Muscle of arm (tissue), 1 donor: ENCODE measurements at regions not wholly inside any gene's neighbourhood (a gene's known extent, or its start where the extent isn't known, plus 50 kb on each side); places are given as distances from the start of the nearest gene placed in this dataset.
A peak's percentile ranks its signal among the peaks of the same experiment; 100 is the strongest.

Experiments
- DNase-seq: peaks from one replicate; pipeline ENCODE4 v3.0.0-alpha.2; 2013

DNA sequence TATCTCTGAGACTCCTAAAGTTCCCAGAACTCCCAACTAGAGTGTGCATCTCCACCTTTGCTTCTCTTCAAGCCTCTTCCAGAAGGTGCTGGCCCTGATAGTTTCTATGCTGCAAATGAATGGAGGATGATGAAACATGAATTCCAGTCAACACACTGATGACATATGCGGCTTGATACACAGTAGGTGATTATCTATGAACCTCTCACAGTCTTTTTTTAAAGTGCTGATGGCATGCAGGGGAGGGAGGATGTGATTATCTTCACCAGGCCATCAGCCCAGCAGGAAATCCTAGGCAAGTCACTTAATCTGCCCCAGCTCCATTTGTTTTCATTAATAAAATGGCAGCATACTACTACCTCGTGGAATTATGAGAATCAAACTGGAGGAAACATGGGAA lies 548.5 kb downstream of the SOX6 start:
- DNase-seq, result no peak

DNA sequence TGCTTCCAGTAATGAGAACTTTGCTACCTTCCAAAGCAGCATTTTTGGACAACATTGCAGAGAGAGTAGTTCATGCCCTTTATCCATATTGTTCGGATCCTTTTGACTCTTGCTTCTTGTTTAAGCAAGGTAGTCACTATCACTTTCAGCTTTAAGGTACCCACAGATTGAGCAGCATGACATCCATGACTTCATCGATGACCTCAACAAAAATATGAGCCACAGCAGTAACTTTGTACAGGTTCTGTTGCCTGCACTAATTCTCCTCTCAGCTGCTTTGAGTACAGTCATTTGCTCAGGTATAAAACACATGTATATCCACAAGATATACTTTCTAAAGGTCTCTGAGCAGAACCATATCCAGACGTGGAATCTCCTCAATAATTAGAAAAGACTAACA lies 546.3 kb downstream of the SOX6 start:
- DNase-seq, result no peak

DNA sequence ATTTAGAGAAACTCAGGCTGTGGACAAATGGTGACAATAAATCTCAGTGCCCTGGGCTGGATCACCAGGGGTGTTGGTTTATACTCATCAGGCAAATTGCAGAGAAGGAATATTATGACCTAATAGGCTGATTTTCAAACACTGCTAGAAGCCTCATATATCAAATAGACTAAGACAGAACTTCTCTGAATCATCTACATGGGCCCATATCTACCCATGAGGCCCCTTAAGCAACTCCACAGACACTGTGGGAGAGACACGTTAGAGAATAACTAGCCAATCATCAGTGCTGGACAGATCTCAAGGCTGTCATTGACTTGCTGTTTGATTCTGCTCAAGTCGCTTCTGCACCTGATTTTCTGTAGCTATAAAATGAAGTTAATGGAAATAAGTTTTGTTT lies 545.8 kb downstream of the SOX6 start:
- DNase-seq, result no peak

DNA sequence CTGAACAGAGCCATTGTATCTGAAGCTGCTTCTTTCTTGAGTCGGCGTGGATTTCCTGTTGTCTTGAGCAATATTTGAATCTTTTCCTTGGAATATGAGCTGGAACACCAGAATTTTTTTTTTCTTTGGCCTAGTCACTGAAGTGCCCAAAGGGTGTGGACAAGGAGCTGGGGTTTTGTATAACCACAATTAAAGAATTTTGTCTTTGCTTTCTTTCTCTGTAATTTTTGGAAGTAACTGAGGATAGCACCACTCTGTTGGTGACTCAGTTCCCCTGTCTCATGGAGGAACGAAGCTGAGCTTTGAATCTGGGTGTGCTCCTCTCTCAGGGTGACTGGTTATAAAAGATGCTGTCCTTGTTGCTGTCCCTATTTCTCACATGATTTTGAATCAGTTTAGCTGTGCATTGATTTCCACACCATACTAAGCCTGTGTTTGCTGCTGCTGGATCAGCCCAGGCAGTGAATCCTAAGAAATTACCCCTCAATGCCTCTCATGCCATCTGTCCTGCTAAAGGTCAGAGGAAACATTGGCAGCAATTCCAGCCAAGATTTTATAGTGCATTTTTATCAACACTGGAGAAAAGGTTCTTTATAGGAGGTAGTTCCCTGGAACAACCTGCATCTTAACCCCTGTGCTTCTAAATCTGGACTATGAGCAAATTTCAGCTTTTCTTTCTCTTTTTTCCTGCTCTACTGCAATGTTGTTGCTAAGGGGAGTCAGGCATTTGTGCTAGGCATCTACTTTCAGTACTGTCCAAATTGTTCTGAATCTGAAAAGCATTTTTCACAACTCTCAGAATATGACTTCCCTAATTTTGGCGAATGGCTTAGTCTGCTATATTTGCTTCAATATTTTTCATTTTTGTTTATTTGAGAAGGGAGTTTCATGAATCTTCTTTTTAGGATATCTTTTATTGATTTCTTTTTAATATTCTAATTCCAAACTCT lies 540.8 kb downstream of the SOX6 start:
- no peak for DNase-seq

DNA sequence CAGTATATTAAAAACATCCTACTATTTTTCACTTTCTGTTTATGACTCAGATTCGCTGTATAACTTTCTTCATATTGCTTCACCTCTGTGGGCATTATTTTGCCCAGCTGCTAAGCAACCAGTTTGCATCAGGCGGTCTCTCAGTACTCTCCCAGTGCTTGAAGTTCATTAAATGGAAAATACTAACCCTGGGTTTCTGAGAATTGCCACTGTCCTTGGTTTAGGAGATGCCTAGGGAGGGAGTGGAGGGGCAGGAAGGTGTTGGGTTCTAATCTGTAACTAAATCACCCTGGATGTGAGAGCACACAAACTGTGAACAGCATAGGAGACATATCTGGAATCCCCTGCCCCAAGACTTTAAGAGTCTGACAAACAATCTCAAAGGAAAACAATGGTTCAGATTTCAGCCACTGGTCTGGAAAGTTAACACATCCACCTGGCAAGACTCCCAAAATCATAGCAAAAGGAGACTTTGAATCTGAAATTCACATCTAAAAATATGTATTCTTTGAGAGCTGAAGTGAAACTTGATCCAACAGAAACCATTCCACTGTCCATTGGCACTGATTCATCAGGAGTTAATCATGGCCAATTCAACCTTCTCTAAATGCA lies 540.0 kb downstream of the SOX6 start:
- DNase-seq, result peak; percentile 63

DNA sequence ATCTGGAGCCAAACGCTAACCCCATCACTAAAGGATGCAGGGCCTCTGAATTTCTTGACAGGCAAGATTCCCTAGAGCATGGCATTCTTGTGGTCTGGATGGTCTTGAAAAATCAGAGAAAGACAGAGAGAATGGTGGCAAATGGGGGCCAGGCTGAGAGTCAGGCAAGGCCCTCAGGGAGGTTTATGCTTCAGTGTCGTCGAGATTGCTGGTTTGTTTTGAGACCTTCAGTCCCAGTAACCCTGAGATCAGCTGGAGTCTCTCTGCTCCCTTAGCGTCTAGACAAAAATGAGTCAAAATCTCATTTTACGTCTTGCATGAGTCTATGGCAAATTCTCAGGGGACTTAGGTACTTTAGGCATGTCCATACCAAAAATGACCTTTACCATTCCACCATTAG lies 539.3 kb downstream of the SOX6 start:
- no peak for DNase-seq

DNA sequence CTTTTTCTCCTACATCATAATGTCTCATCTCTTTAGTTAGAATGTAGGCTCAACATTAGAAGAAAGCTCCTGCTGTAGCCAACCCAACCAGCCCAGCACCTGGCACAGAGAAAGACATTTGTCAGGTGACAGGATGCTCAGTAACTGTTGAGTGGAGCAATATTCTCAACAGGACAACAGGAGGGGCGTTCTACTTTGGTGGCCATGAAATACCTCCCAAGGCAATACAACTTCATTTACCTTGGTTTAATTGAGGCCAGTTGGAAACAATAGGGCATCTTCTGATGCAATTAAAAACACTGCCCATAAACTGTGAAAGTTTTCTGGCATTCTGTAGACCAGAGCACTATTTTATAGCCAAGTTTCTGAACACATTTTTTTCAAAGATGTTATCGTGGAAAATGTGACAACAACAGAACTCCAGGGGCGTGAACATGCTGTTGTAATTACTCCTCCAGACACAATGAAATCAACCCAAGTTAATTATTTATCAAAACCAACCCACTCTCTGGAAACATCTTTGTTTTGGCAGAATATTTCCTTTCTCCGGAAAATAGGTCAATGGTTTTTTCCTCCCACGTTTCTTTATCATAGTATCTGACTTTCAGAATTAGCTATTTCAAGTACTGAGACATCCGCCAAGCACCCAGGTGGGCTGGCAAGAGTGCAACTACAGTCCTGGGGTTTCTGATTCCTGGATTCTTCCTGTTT lies 538.1 kb downstream of the SOX6 start:
- no peak for DNase-seq

DNA sequence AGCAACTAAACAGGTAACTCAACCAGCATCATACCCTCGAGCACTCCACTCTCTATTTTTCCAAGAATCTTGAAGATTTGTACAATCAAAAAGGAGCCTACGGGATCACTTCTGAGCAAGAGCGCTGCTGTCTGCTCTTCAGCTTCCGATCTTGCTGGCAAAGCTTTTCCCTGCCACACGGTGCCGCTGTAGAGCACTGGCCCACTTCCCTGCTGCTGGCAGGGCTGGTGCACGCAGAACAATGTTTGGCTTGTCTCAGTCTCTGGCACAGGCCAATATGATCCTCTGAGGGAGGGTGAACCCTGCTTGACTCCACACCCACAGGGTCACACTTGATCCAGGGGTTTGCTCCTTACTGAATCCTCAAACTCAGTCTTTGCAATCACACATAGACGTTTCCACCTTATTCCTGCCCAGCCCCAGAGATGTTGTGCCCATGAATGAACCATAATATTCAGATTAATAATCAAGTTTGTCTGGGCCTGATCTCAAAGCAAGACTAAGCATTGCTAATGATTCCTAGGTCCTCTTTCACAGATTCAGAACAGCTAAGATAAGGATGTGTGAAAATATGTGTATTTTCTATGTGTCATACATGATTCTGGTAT lies 536.6 kb downstream of the SOX6 start:
- DNase-seq, result no peak

DNA sequence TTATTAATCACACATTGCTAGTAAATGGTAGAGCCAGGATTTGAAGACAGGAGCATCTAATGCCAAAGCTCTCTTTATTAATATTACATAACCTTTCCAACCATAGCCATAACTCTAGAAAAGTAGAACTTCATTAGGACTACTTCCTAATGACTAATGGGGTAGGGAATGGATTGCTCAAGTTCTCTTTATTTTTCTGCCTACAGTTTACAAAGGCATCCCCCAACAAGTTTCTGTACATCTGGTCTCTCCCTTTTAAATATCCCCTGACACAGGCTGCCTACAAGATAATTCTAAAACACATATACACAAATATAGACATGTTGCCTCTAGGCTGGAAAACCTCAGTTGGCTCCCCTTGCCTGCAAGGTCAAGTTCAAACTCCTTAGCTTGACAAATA lies 534.9 kb downstream of the SOX6 start:
- no peak for DNase-seq

DNA sequence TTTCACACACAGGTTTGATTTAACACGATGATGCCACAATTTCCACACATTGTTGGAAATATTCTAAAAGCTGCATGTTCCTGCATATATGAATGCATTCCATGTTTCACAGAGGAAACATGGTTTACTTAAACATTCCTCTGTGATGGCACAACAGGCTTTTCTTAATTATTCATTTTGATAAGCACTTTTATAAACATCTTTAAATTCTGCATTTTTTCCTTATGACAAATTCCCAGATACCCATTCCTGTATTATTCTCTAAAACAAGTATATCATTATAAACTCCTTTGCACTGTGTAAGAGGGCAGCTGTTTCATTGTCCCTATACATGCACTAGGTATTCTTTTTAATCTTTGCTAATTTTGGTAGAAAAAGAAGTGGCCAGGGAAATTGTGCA lies 532.3 kb downstream of the SOX6 start:
- no peak for DNase-seq

DNA sequence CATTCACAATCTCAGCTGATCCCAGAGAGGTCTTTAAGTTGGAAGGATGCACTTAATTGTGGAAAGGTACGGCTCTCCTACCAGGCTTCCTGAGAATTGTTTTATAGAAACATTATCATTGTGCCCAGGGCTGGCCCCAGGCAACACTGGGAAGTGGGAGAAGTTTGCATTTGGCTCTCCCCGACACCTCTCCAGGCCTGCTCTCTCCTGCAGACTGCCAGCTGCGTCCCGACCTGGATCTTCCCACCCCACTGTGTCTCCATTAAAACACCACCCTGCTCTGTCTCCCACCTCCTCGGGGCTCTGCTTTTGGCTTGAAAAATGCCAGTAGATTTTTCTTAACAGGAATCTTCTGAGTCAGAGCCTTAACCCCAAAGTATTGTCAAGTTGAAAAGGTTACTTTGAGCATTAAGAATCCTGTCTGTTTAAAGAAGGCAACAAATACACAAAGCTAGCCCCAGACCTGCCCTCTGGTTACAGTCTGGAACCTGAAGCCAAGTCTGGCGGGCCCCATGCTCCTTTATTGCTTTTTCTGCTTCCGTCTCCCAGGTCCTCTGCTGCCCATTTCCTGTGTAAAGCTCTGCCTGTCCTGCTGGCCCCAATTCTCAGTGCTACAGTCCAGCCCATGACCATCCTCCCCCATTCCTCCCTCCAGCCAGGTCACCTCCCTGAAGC lies 530.2 kb downstream of the SOX6 start:
- DNase-seq, result no peak

DNA sequence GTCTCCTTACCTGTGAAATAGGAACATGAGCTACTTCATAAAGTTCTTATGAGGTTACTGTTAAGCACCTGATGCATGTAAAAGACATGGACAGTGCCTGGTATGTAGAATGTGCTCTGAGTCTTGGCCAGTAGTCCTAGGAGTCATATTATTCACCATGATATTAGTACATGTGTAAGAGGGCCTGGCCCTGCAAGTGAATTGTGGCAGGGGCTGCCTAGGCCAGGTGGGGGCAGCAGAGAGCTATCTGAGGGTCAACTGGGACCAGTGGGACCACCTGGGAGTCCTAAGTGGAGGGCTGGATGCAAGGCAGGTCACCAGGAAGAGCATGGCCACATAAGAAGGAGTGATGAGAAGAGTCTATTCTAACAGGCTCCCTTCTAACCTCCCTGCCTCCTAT lies 529.5 kb downstream of the SOX6 start:
- no peak for DNase-seq

DNA sequence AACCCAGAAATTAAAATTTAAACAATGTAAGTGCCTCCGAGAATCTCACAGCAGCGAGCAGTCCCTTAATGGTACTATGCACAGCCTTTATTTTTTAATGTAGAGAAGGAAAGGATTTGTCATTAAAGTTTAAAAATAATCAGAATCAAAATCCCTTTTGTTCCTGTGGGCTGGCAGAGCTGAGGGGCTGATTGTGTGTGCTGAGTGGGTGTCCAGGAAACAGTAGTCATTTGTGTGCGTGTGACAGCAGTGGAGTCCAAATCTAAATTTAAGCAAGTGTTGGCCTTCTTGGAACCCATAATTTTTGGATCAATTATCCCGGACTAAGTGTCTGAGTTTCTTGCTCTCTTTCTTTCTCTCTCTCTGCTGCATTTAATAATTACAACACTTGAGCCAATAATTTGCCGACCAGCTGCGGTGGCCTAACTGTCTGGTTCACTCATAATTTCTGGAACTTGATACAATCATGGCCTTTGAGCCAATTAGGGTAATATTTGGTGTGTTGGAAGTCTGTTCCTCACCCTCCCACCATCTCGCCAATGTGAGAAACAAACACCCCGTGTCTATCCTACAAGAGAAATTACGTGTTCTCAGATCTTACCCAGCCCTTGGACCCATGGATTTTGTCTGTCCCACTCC lies 528.0 kb downstream of the SOX6 start:
- DNase-seq, result no peak

DNA sequence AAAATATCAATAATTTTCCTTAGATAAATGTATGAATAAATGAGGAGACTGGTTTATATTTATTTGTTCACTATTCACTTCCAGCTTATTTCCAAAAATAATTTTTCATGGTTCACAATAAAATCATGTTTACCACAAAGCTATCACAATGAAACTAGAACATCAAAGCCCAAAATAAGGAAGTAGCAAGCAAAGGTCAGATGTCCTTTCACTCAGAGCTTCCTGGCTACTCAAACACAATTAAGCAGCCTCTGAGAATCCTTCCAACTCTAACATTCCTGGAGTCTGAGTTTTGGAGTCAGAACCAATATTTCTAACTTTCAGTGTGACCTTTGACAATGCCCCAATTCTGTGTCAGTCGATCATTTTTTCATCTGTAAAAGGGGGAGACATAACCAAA lies 527.0 kb downstream of the SOX6 start:
- no peak for DNase-seq

DNA sequence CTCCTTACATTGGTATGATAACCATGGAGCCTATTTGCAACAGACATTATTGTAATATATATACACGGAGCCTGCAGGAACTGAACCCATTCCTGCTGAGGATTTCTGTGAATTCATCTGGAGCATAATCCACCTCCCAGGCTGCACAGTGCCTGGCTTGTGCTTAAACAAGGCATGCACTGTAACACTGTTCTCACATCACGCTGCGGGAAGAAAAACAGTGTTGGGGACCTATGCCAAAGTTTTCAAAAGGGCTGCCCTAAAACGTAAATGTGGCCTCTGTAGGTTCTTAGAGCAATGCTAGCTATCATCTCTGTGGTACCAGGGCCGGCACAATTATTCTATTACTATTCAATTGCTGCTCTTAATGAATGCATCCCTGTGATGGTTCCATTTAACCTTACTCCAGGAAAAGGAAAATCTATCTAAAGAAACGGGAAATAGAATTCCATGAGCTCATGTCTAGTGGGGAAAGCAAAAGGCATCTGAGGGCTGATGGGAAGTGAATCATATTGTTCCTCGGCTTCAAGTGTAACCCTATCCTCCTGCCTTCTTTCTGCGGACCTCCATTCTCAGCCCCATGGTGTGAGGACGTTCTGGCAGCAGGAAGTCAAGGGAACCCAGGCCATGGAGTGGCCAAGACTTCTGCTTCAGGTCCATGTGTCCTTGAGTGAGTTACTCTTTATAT lies 525.5 kb downstream of the SOX6 start:
- DNase-seq, result no peak

DNA sequence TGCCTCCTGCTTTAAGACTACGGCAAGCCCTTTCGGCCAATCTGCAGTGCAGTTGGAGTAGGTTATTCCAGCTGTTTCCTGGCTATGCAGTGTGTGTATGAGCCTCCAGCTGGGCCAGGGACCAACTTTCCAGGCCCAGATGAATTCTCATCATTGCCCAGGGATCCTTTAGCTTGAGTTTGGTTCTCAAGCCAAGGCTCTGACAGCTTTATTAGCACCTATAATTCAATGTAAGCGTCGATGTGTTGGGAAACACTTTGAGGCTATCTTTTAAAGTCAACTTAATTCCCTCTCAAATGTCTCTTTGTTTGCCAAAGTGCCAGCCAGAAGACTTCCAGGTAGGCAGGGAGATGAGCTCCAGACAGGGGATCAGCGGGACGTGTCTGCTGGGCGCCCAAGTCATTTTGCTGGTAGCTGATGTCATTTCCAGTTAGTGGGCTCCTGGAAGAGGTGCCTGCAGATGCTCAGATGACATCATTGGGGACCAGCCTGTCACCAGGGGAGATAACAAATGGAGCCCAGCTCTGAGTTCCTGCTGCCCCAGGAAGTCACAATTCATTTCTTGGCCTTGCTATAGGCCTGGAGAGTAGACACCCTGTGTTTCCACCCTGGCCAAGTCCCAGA lies 520.4 kb downstream of the SOX6 start:
- no peak for DNase-seq

DNA sequence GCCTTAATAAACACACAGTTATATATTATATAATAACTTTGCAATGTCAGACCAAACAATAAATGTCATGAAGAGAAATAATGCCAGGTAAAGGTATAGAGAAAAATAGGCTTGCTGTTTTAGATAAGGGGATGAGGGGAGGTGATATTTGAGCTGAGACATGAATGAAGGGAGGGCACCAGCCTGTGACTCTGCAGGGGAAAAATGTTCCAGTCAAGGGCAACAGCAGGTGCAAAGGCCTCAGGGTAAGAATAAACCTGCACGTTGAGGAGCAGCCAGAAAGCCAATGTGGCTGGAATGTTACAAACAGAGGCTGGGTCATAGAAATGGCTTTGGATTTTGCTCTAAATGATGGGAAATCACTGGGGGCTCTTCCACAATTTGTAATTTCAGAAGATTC lies 519.6 kb downstream of the SOX6 start:
- no peak for DNase-seq

DNA sequence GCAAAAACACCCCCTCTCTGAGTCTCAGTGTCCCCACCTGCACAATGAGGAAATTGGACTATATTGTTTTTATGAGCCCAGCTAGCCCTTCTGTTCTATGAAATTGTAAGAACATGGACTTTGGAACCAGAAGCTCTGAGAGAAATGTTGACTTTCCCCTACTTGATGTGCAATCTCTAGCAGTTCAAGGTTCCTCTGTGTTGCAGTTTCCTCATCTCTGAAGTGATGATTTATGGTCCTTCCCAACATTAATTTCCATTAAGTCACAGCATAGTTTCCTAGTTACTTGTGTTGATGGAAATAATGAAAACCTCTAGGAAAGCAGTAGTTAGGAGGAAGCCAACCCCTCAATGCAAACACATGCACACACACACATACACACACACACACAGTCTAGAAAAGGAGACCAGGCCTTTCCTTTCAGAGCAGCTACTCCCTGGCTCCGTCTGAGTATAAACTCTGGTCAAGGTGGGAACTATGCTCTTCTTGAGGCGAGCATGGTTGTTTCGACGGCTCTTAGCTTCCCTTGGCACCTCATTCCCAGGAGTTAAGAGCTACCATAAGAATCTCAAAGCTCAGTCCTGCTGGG lies 518.4 kb downstream of the SOX6 start:
- DNase-seq, result no peak

DNA sequence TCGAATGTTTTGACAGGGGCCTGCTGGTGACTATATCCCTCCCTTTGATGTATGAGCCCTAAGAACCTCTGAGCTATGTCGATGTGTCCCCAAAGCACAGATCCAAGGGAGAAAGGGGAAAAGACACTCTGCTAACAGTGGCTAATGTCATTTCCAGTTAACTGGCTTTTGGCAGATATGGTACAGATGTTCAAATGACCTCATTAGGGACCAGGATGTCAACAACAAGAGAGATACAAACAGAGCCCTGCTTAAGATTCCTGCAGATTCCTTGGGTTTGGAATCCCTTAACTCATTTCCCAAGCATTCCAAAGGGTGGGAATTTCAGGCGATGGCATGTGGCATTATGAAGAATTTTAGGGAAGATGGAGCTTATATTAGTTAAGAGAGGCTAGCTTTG lies 517.3 kb downstream of the SOX6 start:
- no peak for DNase-seq

DNA sequence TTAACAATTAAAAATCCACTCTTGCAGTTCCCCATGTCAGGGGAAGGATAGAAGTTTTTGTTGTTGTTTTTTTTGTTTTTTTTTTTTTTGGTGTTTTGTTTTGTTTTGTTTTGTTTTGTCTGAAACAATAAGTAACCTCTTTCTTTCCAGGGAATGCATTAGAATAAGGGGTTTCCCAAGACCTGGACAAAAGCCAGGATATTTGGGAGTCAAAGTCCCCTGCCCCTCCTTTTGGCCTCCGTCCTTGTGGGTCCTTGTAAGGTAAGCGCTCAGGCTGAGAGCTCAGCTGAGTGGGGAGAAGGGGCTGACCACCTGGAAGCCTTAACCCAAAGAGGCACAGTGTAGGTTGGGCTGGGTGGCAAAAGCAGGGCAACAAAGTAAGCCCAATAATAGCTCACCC lies 515.4 kb downstream of the SOX6 start:
- DNase-seq, result no peak
